HG03064 (cell line): ENCODE measurements at regions not wholly inside any gene's neighbourhood (a gene's known extent, or its start where the extent isn't known, plus 50 kb on each side); places are given as distances from the start of the nearest gene placed in this dataset.

Experiments used
- ATAC-seq: cut with Tn5 transposase; IDR thresholded peaks from one replicate; pipeline ENCODE4 v1.9.1; 2021; ENCODE audit warnings: low read depth; ENCODE audit not compliant: unreplicated experiment

GRCh38 chr3:193869221-193870201 lies 266.4 kb upstream of the HES1 start:
- ATAC-seq, result no peak

GRCh38 chr3:193870376-193871219 lies 265.4 kb upstream of the HES1 start:
- no peak for ATAC-seq

- ATAC-seq, result no peak
Measured at GRCh38 chr3:193871220-193871485, 264.8 kb upstream of the HES1 start.

- ATAC-seq, result no peak
Measured at GRCh38 chr3:193872265-193872753, 263.6 kb upstream of the HES1 start.

GRCh38 chr3:193873426-193874201 lies 262.3 kb upstream of the HES1 start:
- no peak for ATAC-seq

GRCh38 chr3:193874512-193874911 lies 261.4 kb upstream of the HES1 start:
- no peak for ATAC-seq

GRCh38 chr3:193874997-193875593 lies 260.9 kb upstream of the HES1 start:
- ATAC-seq, result no peak

- no peak for ATAC-seq
Measured at GRCh38 chr3:193875601-193876321, 260.2 kb upstream of the HES1 start.

GRCh38 chr3:193879099-193879863 lies 256.7 kb upstream of the HES1 start:
- no peak for ATAC-seq

- no peak for ATAC-seq
Measured at GRCh38 chr3:193879864-193880242, 256.1 kb upstream of the HES1 start.

GRCh38 chr3:193882091-193882490 lies 253.9 kb upstream of the HES1 start:
- ATAC-seq, result no peak

GRCh38 chr3:193883551-193883950 lies 252.4 kb upstream of the HES1 start:
- no peak for ATAC-seq

- no peak for ATAC-seq
Measured at GRCh38 chr3:193884027-193884426, 251.9 kb upstream of the HES1 start.

- ATAC-seq, result no peak
Measured at GRCh38 chr3:193884652-193885051, 251.3 kb upstream of the HES1 start.

GRCh38 chr3:193885832-193886231 lies 250.1 kb upstream of the HES1 start:
- no peak for ATAC-seq

- ATAC-seq, result no peak
Measured at GRCh38 chr3:193890016-193890897, 245.7 kb upstream of the HES1 start.

- no peak for ATAC-seq
Measured at GRCh38 chr3:193894121-193894863, 241.7 kb upstream of the HES1 start.
